GM19193 (cell line): ENCODE measurements at regions not wholly inside any gene's neighbourhood (a gene's known extent, or its start where the extent isn't known, plus 50 kb on each side); places are given as distances from the start of the nearest gene placed in this dataset.

Experiments
- POLR2A ChIP-seq: IDR thresholded peaks from 4 replicates; pipeline ENCODE4 v1.6.1; 2011; ENCODE audit not compliant: insufficient read depth, insufficient read length; ENCODE audit errors: extremely low read depth

DNA sequence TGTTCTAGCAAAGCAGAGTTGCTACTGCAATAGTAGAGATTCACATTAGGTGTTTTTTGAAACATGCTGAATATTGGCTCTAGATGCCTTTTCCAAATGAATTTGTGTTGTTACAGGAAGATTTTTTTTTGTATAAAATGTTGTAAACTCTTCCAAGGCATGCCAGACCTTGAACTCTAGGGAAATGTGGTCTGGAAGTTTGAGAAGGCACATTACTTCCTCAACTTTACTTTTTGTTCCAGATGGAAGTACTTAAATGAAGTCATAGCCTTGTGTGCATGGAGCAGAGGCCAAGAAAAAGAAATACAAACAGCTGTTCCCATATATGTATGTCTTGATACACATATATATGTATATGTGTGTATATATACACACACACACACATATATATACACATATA is 585.7 kb upstream of the MARCKS start:
- TF ChIP-seq POLR2A = no peak

DNA sequence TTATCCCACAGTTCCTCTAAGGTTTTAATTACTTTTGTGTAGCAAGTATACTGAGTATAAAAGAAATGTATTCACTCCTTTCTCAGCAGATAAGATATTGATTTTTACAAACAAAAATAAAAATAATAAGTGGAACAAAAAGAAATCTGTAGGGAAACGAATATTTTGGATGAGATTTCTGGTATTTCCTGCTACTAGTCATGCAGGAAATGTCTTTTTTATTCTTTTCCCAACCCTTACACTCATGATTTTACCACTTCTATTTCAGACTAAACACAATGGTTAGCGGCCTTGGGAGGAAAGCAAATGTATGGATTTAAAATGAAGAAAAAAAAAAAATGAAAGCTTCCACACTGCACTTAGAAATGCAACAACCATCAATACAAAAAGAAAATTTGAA is 580.5 kb upstream of the MARCKS start:
- no peak for TF ChIP-seq POLR2A

DNA sequence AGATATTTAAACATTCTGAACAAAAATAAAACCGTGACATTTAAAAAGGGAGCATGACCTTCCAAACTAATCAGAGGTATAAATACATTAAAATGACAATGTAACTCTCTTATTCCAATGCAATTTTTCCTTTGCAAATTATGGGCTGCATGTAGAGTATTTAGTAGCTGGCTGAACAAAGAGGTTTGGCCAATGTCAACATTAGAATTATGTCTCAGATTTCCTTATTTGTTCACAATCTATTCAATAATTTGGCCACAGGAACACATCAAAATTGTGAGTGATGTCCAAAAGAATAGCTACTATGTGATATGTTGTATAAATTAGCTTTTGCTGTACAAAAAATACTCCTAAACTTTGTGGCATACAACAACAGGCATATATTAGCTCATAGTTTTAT is 580.0 kb upstream of the MARCKS start:
- TF ChIP-seq POLR2A = no peak

DNA sequence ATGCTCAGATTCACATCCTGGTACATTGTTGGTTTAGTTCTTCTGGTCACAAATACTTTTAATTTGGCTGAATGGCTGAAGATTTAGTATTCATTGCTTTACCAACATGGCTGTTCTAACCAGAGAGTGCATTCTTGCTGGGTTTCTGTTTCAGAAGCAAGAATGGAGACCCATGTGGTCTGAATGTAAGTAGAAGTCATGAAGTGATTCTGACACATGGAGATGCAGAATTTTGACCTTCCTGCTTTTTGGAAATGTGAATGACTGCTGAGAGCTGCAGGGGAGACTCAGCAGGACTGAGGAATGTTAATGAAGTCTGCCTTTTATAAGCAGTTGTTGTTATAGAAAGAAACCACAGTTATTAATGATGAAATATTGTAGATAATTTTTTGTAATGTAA is 576.1 kb upstream of the MARCKS start:
- no peak for TF ChIP-seq POLR2A

DNA sequence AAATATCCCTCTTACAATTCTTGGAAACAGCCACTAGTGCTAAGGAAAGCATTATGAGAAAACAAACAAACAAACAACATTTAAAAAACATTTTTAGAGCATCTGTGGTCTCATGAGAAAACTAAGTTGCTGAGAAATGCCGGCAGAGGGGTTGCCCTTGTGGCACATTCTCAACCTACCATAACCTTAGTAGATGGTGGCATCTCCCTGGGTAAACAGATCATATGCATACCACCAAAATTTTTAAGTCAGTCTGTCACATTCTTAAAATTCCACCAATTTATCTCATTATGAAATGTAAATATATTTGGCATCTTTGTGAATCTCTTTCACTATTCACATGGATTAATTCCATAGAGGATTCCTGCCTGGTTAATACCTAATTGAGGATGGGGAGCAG is 575.7 kb upstream of the MARCKS start:
- no peak for TF ChIP-seq POLR2A

DNA sequence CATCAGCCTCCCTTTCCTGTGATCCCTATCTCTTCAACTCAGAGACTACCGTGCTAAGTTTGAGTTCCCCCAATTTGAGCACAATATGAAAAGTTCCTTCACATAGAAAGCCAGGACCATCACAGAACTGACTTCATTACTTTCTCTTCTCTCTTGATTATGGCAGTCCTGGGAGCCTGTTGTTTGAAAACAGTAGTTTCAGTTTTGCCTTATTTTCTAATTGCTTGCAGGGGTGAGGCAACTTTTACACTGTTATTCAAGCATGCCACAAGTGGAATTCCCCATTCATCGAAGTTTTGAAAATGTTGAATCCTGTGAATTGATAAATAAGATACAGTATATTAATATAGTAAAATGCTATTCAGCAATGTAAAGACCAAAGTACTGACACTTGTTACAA is 569.7 kb upstream of the MARCKS start:
- no peak for TF ChIP-seq POLR2A

DNA sequence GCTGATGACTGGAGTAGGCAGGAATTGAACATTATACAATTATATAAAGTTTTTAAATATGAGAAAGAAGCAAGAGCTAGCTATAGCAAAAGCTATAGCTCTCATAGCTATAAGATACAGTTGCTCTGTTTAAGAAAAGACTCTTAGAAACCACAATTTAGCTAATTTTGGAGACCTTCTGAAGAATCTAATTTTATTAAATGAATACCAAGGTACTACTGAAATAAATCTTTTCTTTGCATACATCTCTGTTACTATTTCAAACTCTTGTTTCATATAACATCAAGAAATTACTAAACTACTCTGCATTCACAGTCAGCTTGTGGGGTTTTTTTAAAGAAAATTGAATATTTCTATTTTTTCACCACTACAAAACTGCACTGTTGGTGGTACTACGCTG is 568.7 kb upstream of the MARCKS start:
- no peak for TF ChIP-seq POLR2A

DNA sequence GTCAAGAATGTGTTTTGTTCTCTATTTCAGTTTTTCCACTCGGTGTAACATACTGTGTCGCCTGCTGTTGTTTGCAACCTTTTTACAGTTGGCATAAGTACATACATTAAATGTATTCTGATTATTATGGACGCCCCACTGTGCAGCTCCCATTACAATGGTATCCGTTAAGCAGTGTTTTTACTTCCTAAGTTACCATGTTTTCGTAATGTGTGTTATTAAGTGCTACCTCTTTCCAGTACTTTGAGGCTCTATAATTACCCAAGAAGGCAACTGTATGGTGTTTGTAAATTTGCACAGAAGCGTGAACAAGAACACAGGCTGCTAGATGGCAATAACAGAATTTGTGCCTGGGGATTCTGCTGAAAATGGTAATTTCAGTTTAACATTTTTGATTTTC is 568.0 kb upstream of the MARCKS start:
- no peak for TF ChIP-seq POLR2A

DNA sequence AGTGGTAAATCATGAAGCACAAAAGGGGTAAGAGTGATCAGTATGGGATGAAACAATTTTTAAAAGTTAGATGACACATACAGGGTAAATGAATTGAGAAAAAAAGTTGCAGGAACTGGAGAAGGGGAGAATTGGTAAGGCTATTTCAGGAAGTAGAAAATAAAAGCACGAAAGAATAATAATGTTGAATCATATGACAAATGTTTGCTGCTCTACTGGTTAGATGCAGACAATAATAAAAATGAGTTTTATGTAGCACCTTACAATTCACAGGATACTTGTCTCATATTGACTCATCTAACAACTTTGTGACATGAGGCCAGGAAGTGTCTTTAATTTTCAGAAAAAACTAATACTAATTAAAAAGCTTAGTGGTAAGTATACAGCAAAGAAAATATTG is 566.5 kb upstream of the MARCKS start:
- no peak for TF ChIP-seq POLR2A

DNA sequence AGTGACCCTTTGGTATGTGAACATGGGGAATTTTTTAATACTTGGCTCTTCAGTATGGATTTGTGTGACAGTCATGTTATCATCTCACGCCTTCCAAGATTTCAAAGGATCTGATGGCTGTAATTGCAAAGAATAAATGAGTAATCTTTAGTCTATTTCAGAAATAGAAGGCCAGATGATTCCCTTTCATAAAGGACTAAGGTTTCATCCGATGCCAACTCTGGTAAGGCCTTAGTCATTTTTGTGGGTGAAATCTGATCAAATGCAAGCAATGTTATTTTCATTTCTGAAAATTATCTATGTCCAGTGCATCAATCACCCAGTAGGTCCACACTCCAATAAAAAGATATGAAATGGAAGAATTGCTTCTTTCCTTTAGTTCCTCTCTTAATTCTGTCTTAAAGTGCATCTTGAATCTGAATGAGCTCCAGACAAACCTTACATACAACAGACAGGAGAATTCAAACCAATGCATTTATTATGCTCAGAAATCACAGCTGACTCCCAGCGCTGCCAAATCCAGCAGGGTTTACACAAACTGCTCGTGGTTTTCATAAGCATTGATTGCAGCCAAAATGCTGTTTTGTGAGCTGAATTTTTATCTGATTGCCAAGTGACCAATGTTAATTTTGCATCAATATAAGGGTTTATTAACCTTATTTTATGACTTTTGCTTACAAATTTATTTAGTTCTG is 565.2 kb upstream of the MARCKS start:
- no peak for TF ChIP-seq POLR2A

DNA sequence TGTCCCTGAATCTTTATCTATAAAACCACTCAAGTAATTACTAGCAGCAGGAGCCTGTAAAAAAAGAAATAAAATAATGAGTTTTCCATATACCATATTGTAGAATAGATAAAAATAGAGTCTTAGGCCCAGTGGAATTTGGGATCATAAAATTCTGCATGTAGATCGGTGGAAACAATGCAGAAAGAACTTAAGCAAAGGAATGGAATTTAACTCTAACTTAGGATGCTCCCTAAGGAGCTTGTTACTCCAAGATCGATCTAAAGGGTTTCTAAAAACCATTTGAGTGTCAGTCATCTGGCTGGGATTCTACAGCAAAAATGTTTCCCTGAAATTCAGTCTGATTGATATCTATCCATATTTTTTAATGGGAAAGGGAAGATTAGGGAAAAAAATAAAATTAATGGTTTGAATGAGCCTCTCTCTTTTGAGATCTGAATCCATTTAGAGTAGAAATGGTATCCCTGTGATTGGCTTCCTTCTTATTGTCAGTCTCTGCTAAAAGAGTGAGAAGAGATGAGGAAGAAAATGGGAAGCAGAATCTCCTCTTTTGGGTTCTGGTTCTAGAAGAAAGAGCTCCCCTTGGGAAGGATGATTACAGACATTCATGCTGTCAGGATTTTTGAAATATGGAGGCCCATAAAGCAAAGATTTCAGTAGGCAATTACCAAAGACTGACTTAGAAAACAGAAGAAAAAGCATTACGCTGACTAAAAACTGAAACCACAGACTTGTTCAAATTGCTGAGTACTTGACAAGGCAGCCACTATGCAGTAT is 564.3 kb upstream of the MARCKS start:
- TF ChIP-seq POLR2A = no peak

DNA sequence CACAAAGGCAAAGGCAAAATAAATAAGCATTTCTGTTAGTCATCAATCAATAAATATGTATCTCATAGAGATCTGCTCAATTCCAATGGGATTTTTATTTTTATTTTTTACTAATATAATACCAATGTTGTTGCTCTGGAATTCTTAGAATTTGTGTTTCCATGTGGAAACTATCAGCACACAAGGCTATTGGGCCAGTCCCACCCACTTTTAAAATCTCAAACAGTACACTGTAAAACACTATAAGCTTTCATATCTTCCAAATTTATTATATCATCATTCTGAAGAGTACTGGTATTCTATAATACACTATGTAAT is 563.8 kb upstream of the MARCKS start:
- TF ChIP-seq POLR2A = no peak

DNA sequence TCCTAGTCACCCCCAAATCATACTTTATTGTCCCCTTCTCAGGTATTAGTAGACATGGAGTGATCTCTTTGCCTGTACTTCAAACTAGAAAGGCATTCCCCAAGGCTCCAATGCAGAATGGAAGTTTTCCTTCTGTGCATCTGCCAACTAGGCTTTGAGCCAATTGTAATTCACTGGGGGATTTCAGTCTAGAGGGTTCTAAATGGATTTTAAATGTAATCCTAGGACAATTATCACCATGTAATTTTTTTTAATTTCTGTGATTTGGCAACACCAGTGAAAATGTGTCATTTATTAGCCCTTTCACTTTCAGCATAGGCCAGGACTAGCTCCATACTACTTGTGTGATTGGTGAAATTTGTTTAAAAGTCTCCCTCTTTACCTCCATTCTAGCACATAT is 557.6 kb upstream of the MARCKS start:
- no peak for TF ChIP-seq POLR2A

DNA sequence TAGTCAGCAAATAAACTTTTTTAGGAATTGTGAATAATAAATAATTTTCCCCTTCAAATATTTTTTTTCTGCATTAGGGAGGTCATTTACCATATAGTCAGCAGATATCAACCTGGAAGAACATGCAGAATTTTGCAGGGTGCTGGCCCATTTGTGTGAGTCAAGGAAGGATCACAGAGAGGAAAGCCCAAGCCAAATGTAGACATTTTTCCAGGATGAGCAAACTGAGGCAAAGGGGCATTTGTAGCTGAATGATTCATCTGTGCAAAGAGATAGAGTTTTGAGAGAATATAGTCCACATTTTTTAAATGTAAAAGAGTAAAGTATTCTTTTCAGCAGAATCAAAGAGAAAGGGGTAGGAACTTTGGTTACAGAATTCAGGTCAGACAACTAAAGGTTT is 555.5 kb upstream of the MARCKS start:
- no peak for TF ChIP-seq POLR2A

DNA sequence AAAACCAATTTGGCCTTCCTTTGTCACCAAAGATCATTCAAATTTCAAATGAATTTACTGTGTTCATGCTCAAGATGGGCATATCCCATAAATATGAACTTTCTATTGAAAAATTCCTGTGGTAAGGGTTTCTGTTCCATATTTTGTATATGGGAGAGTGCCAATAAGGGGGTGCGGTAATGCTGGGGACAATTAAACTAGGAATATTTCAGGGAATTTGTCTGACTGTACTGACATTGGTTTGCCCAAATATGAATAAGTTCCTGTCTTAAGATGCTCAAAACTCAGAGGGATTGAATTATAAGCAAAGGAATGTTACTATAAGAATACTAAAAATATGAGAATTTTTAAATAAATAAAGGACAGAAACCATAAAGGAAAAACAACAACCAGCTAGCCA is 553.0 kb upstream of the MARCKS start:
- no peak for TF ChIP-seq POLR2A

DNA sequence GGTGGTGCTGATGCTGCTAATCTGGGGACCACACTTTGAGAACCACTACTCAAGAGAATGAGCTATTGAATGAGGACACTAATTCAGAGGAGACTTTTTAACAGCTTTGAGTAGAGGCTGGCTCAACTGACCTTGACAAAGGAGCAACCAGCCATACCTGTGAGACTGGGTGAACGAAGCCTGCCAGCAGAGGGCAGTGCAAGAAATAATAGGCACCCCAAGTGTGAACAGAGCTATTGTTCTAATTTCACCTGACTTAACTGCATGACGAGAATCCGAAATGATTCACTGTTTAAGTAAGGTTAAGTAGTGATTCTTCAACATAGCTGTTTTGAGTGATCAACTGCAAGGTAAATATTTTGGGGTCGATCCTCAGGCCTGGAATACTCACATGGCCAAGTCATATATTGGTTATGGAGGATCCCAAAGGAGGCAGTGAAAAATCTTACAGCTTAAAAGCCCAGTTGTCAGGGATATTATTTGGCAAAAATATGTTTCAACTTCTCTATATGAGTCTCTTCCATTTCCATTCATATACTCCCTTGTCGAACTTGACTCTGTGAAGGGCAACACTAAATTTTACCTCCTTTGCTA is 550.5 kb upstream of the MARCKS start:
- no peak for TF ChIP-seq POLR2A
